ENCODE measurements at regions not wholly inside any gene's neighbourhood (a gene's known extent, or its start where the extent isn't known, plus 50 kb on each side); places are given as distances from the start of the nearest gene placed in this dataset.

DNA sequence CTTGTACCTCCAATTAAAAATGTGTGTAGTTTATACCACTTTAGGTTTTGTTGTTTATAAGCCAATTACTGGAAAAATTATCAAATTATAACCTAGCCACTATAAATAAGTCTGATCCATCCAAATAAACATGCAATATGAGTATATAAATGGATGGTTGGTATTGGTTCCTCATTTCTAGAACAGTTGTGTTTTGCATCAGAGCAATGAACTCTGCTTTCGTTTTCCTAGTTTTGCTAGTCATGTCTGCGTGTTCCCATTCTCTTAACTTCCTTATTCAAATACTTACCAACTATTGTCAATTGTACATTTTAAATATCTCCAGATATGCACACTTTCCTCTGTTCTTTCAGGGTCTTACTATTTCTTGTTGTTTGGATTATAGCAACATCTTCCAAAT, 641.7 kb downstream of the NR4A2 start:
- Histone ChIP-seq H3K4me3 (no peak overlapping the region), H3K27ac (no peak overlapping the region), H3K4me1 (no peaks in the 10 kb centered on the region), H3K27me3 (no peaks in the 10 kb centered on the region), H3K36me3 (no peaks in the 10 kb centered on the region), H3K9me3 (no peaks in the 10 kb centered on the region)
- DNase-seq: no peak
- TF ChIP-seq POLR2A (IDR thresholded peaks at IDR 0.05): no peak
- TF ChIP-seq, protein P1, sequence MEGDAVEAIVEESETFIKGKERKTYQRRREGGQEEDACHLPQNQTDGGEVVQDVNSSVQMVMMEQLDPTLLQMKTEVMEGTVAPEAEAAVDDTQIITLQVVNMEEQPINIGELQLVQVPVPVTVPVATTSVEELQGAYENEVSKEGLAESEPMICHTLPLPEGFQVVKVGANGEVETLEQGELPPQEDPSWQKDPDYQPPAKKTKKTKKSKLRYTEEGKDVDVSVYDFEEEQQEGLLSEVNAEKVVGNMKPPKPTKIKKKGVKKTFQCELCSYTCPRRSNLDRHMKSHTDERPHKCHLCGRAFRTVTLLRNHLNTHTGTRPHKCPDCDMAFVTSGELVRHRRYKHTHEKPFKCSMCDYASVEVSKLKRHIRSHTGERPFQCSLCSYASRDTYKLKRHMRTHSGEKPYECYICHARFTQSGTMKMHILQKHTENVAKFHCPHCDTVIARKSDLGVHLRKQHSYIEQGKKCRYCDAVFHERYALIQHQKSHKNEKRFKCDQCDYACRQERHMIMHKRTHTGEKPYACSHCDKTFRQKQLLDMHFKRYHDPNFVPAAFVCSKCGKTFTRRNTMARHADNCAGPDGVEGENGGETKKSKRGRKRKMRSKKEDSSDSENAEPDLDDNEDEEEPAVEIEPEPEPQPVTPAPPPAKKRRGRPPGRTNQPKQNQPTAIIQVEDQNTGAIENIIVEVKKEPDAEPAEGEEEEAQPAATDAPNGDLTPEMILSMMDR (IDR thresholded peaks at IDR 0.05 in 4 of 5, conservative IDR thresholded peaks at IDR 0.05 in 1 of 5): no peak
- ATAC-seq: no peak
- intact Hi-C loops (cut with DNase I; ENCODE audit: low total_unique reads) (no loop called here), in situ Hi-C loops (cut with MboI; ENCODE audit: low sequenced_read_pairs in 4 of 4) (no loop called here)

DNA sequence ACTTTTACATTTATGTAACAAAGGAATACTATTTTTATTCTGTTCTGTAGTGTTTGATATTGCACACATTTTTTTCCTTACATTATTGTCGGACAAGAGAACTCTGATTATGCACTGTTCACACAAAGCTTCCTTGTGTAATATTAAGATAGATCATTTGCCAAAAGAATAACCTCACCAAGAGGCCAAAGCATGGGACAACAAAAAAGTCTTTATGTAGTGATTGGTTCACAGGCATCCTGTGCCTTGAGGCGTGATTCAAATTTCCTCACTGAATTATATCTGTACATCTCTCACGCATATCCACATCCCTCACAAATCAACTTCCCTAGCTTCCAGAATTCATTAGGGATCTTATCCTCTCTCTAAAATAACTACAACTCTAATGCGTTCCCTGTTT, 642.7 kb downstream of the NR4A2 start:
- Histone ChIP-seq H3K36me3 (no peaks in the 10 kb centered on the region), H3K9me3 (no peaks in the 10 kb centered on the region), H3K4me3 (no peak overlapping the region), H3K4me1 (no peaks in the 10 kb centered on the region), H3K27ac (no peak overlapping the region), H3K27me3 (no peaks in the 10 kb centered on the region)
- DNase-seq: no peak
- TF ChIP-seq, protein P1 (IDR thresholded peaks at IDR 0.05 in 4 of 5, conservative IDR thresholded peaks at IDR 0.05 in 1 of 5): no peak
- TF ChIP-seq POLR2A (IDR thresholded peaks at IDR 0.05): no peak
- in situ Hi-C loops (cut with MboI; ENCODE audit: low sequenced_read_pairs in 4 of 4): no loop called here
- intact Hi-C loops (cut with DNase I; ENCODE audit: low total_unique reads): no loop called here
- ATAC-seq: no peak

DNA sequence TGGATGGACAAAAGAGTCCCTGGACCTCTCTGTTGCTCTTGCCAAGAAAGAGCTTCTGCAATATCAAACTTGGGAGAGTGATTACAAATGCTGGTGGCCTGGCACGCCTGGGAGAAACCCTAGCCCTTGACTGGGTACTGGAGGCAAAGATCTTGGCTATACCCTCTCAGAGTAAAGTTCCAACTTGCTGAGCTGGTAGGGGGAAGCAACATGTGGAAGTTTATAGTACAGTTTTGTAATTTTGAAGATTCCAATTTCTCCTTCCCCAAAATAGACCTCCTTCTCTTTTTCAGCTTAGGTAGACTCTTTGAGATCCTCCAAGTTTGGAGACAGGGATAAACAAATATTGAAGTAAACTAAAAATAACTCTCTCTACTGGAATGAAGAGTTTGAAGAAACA, 645.3 kb downstream of the NR4A2 start:
- Histone ChIP-seq H3K9me3 (no peaks in the 10 kb centered on the region), H3K4me1 (no peaks in the 10 kb centered on the region), H3K27ac (no peak overlapping the region), H3K36me3 (no peaks in the 10 kb centered on the region), H3K27me3 (no peaks in the 10 kb centered on the region), H3K4me3 (no peak overlapping the region)
- TF ChIP-seq, protein P1 (IDR thresholded peaks at IDR 0.05 in 4 of 5, conservative IDR thresholded peaks at IDR 0.05 in 1 of 5): no peak
- TF ChIP-seq POLR2A (IDR thresholded peaks at IDR 0.05): no peak
- no peak for ATAC-seq
- in situ Hi-C loops (cut with MboI; ENCODE audit: low sequenced_read_pairs in 4 of 4): no loop called here
- DNase-seq: no peak
- intact Hi-C loops (cut with DNase I; ENCODE audit: low total_unique reads): no loop called here

DNA sequence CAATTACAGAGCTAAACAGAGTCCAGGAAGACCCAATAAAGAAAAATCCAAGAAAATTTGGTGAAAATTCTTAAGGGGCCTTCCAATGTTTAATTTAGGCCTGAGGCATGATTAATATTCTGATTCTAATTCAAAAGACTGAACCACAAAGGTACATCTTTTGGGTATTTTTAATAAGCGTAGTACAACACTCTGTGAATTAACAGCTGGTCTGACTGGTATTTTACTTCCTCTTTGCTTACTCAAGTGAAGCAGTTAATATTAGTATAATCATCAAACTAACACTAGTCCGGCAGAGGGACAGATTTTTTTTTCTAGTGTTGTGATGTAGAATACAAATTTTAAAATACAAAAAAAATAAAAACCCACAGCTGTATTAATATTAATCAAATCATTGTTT, 652.9 kb downstream of the NR4A2 start:
- in situ Hi-C loops (cut with MboI; ENCODE audit: low sequenced_read_pairs in 4 of 4) (no loop called here), intact Hi-C loops (cut with DNase I; ENCODE audit: low total_unique reads) (no loop called here)
- Histone ChIP-seq H3K9me3 (no peaks in the 10 kb centered on the region), H3K36me3 (no peaks in the 10 kb centered on the region), H3K27me3 (no peaks in the 10 kb centered on the region), H3K4me1 (no peaks in the 10 kb centered on the region), H3K4me3 (no peak overlapping the region), H3K27ac (no peak overlapping the region)
- no peak for TF ChIP-seq POLR2A (IDR thresholded peaks at IDR 0.05)
- TF ChIP-seq, protein P1 (IDR thresholded peaks at IDR 0.05 in 4 of 5, conservative IDR thresholded peaks at IDR 0.05 in 1 of 5): no peak
- DNase-seq (no peak), ATAC-seq (no peak)

DNA sequence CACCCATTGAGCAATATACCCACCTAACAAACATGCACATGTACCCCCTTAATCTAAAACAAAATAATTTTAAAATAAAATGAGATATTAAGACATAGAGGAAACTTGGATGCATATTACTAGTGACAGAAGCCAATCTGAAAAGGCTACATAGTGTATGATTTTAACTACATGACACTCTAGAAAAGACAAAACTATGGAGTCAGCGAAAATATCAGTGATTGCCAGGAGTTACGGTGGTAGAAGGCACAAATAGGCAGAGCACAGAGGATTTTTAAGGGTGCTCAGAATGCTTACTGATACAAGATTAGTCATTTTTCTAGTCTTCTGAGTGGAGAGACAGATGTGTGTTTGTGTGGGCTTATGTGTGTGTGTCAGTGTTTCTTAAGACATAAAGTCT, 656.6 kb downstream of the NR4A2 start:
- Histone ChIP-seq H3K27ac (no peak overlapping the region), H3K4me1 (no peaks in the 10 kb centered on the region), H3K27me3 (no peaks in the 10 kb centered on the region), H3K4me3 (no peak overlapping the region), H3K36me3 (no peaks in the 10 kb centered on the region), H3K9me3 (no peaks in the 10 kb centered on the region)
- no peak for ATAC-seq
- DNase-seq: no peak
- intact Hi-C loops (cut with DNase I; ENCODE audit: low total_unique reads) (no loop called here), in situ Hi-C loops (cut with MboI; ENCODE audit: low sequenced_read_pairs in 4 of 4) (no loop called here)
- TF ChIP-seq, protein P1 (IDR thresholded peaks at IDR 0.05 in 4 of 5, conservative IDR thresholded peaks at IDR 0.05 in 1 of 5): no peak
- no peak for TF ChIP-seq POLR2A (IDR thresholded peaks at IDR 0.05)
